AG04450 (cell line): ENCODE measurements at regions not wholly inside any gene's neighbourhood (a gene's known extent, or its start where the extent isn't known, plus 50 kb on each side); places are given as distances from the start of the nearest gene placed in this dataset.

ENCODE experiments used
- CTCF ChIA-PET: fragments of 300-600, 350-600 bp; formaldehyde crosslinking; extraction: SDS; loops from one replicate; lab custom pipeline; 2022; ENCODE audit warnings: antibody characterized with exemption, inconsistent platforms; lab: Charles Lee
- POLR2A ChIA-PET: fragments of 350-600 bp; formaldehyde crosslinking; extraction: SDS; loops from one replicate; lab custom pipeline; 2021; ENCODE audit warnings: antibody characterized with exemption, inconsistent platforms; lab: Yijun Ruan, JAX
- DNase-seq: peaks from one replicate; pipeline ENCODE4 v3.0.0-alpha.2; 2011; ENCODE audit warnings: low read depth, low spot score
- H3K27ac ChIP-seq: one replicate; pipeline ENCODE4 v1.5.1; 2012; ENCODE audit warnings: low read depth, low read length, control low read depth
- H3K27me3 ChIP-seq: one replicate; pipeline ENCODE4 v1.6.0; 2012; ENCODE audit warnings: low read length; ENCODE audit not compliant: control insufficient read depth, insufficient read depth
- H3K4me3 ChIP-seq: 2 replicates; pipeline ENCODE4 v1.5.1; 2011; ENCODE audit warnings: mild to moderate bottlenecking, low read depth, low read length, control low read depth
- H3K9me3 ChIP-seq: 2 replicates; pipeline ENCODE4 v1.5.1; 2012; ENCODE audit warnings: low read length; ENCODE audit not compliant: control insufficient read depth, insufficient read depth
- TF ChIP-seq, protein P1 (sequence below): IDR thresholded peaks from 2 replicates; pipeline ENCODE4 v1.5.1; 2011; ENCODE audit warnings: low read depth, low read length, control low read depth, inconsistent platforms

- no peak for DNase-seq
- Histone ChIP-seq H3K27ac (no peak overlapping the region), H3K27me3 (no peaks in the 10 kb centered on the region), H3K9me3 (peaks cover 9% of the 10 kb centered on the region), H3K4me3 (no peak overlapping the region)
- CTCF ChIA-PET, result no interaction called here
- POLR2A ChIA-PET, result no interaction called here
- TF ChIP-seq, protein P1, sequence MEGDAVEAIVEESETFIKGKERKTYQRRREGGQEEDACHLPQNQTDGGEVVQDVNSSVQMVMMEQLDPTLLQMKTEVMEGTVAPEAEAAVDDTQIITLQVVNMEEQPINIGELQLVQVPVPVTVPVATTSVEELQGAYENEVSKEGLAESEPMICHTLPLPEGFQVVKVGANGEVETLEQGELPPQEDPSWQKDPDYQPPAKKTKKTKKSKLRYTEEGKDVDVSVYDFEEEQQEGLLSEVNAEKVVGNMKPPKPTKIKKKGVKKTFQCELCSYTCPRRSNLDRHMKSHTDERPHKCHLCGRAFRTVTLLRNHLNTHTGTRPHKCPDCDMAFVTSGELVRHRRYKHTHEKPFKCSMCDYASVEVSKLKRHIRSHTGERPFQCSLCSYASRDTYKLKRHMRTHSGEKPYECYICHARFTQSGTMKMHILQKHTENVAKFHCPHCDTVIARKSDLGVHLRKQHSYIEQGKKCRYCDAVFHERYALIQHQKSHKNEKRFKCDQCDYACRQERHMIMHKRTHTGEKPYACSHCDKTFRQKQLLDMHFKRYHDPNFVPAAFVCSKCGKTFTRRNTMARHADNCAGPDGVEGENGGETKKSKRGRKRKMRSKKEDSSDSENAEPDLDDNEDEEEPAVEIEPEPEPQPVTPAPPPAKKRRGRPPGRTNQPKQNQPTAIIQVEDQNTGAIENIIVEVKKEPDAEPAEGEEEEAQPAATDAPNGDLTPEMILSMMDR, result no peak
Observed at GRCh38 chr2:81658227-81658626, 1353.7 kb upstream of the LRRTM1 start.

GRCh38 chr2:81650048-81650971, 1345.8 kb upstream of the LRRTM1 start:
- Histone ChIP-seq H3K9me3 (no peaks in the 10 kb centered on the region; the same call in 1 of the 2 replicates), H3K4me3 (no peak overlapping the region), H3K27me3 (no peaks in the 10 kb centered on the region), H3K27ac (no peak overlapping the region)
- ChIA-PET CTCF (interaction anchor here (0.5 kb wide), 1 partner anchor 140 kb away, joined by 3 read pairs; no protein-coding TSS in a partner anchor), POLR2A (no interaction called here)
- DNase-seq, result no peak
- TF ChIP-seq, protein P1, result peak; percentile 22

DNA sequence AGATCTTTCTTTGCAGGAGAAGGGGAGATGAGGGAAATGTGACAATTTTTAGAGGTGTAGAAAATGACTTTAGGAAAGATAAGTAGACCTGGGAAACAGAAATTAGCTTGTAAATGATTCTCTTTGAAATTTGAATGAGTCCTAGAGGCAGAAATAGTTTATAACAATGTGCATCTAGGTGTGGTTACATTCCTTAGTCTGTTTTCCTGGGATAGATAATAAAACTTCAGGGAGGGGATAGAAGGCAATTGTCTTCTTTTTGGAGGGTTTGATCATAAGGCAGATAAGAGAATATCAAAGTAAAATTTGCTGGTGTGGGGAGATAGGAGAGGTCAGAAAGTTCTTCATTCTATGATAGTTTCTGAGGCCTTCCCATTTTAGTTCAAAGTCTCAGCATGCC, 1344.3 kb upstream of the LRRTM1 start:
- TF ChIP-seq, protein P1, result no peak
- Histone ChIP-seq H3K4me3 (no peak overlapping the region), H3K27ac (no peak overlapping the region), H3K27me3 (no peaks in the 10 kb centered on the region), H3K9me3 (no peaks in the 10 kb centered on the region; the same call in 1 of the 2 replicates)
- POLR2A ChIA-PET, result no interaction called here
- CTCF ChIA-PET, result no interaction called here
- no peak for DNase-seq

DNA sequence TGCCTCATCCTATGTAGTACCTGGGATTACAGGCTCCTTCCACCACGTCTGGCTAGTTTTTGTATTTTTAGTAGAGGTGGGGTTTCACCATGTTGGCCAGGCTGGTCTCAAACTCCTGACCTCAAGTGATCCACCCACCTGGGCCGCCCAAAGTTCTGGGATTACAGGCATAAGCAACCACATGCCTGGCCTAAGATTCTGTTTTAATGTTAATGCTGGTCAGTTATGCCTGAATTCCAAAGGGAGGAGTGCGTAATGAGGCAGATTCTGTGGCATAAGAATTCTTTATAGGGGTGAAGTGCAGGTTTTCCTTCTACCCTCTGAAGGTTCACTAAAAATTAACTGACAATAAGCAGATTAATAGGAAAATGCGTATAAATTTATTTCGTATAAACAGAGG, 1343.8 kb upstream of the LRRTM1 start:
- DNase-seq, result no peak
- Histone ChIP-seq H3K27me3 (no peaks in the 10 kb centered on the region), H3K9me3 (no peaks in the 10 kb centered on the region; the same call in 1 of the 2 replicates), H3K4me3 (no peak overlapping the region), H3K27ac (no peak overlapping the region)
- ChIA-PET CTCF (no interaction called here), POLR2A (no interaction called here)
- TF ChIP-seq, protein P1, result no peak

GRCh38 chr2:81647715-81648230, 1343.2 kb upstream of the LRRTM1 start:
- Histone ChIP-seq H3K27me3 (no peaks in the 10 kb centered on the region), H3K4me3 (no peak overlapping the region), H3K27ac (no peak overlapping the region), H3K9me3 (no peaks in the 10 kb centered on the region; the same call in 1 of the 2 replicates)
- TF ChIP-seq, protein P1, result no peak
- DNase-seq, result no peak
- CTCF ChIA-PET, result no interaction called here
- POLR2A ChIA-PET, result no interaction called here
